Mucosa of stomach (tissue), 1 donor: ENCODE measurements at regions not wholly inside any gene's neighbourhood (a gene's known extent, or its start where the extent isn't known, plus 50 kb on each side); places are given as distances from the start of the nearest gene placed in this dataset.
"Not testable (repeated sequence)": the region's sequence is repeated elsewhere in the genome, so short reads cannot be mapped to it uniquely, and the experiment has no call there.

Experiments used
- H3K27me3 ChIP-seq: one replicate; pipeline ENCODE4 v1.7.0; 2013; ENCODE audit warnings: mild to moderate bottlenecking, low read length; ENCODE audit not compliant: control insufficient read depth, insufficient read depth
- H3K36me3 ChIP-seq: one replicate; pipeline ENCODE4 v1.7.0; 2013; ENCODE audit warnings: low read length; ENCODE audit not compliant: control insufficient read depth, insufficient read depth
- H3K4me1 ChIP-seq: one replicate; pipeline ENCODE4 v1.7.0; 2013; ENCODE audit warnings: mild to moderate bottlenecking, low read length; ENCODE audit not compliant: control insufficient read depth, insufficient read depth
- H3K4me3 ChIP-seq: one replicate; pipeline ENCODE4 v1.7.0; 2013; ENCODE audit warnings: low read length
- H3K9ac ChIP-seq: one replicate; pipeline ENCODE4 v1.7.0; 2013; ENCODE audit warnings: mild to moderate bottlenecking, low read length, moderate library complexity
- H3K9me3 ChIP-seq: one replicate; pipeline ENCODE4 v1.7.0; 2013; ENCODE audit warnings: mild to moderate bottlenecking, low read length, moderate library complexity; ENCODE audit not compliant: control insufficient read depth
- donor health status: Pancreatic carcinoma.

DNA sequence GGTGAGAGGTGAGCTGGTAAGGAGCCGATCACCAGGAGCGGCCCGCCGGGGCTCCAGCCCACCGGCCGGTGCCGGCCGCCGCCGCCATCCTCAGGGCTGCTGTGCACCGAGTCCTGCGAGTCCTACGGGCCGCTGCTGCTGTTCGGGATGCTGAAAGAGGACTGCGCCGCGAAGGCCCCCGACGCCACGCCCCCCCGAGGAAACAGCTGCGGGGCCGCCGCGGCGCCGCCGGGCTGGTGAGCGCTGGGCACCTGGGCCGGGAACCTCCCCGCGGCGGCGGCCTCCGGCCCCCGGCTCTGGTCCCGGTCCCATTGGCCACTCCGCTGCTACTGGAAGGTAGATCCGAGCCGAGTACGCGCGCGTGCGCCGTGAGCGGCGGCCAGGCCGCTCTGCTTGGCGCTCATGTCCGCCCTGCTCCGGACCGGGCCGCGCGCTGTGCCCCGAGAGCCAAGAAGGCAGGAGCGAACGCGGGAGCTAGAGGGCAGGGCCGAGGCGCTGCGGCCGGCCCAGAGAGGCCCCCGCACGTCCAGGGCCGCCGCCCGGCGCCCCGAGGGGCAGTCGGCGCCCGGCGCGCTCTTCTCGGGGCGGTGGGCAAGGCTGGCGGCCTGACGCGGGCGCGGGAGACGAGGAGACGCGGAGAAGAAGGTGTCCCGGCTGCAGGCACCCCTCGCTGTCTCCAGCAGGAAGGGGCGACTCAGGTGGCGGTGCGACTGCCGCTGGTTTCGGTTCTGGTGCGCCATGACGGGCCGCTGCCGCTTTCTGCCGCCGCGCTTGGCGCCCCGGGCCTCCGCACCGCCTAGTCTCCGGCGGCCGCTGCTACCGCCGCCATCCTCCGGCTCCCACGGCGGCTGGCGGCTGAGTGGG, 121.3 kb upstream of the WIPF3 start:
- Histone ChIP-seq H3K9ac (peak overlapping the region; percentile 83), H3K4me3 (peak overlapping the region; percentile 36)

DNA sequence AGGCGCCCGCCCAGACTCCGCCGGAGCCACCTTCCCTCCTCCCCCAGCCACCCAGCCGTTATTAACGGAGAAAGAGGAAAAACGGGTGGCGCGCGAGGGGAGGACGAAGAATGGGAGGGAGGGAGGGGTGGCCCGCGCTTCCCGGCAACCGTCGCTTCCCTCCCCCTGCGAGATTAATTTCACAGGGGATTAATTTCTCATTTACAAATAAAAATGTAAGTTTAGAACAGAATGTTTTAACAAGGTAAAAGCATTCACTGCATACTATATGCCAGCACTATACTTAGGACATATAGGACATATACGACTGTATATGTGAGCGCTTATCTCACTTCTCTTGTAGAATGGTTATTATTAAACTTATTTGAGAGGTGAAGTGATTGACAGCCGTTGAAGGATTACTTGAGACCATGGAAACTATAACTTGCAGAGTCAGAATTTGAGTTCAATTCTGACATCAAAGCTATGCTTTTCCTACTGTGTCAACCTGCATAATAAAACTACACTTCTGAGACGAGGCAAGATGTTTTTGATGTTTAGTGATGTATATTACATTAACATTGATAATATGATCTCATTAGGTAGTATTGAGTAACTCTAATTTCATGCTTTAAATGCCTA, 120.5 kb upstream of the WIPF3 start:
- H3K27me3 ChIP-seq, H3K9me3 ChIP-seq, H3K36me3 ChIP-seq, H3K4me1 ChIP-seq, H3K4me3 ChIP-seq: not testable (repeated sequence)
- peak overlapping the region; percentile 83 for H3K9ac ChIP-seq

More for the DNA sequence above, 121.3 kb upstream of the WIPF3 start:
- no peaks in the 10 kb centered on the region for H3K4me1 ChIP-seq
- H3K9me3 ChIP-seq, result no peaks in the 10 kb centered on the region
- no peaks in the 10 kb centered on the region for H3K27me3 ChIP-seq
- H3K36me3 ChIP-seq, result no peaks in the 10 kb centered on the region

DNA sequence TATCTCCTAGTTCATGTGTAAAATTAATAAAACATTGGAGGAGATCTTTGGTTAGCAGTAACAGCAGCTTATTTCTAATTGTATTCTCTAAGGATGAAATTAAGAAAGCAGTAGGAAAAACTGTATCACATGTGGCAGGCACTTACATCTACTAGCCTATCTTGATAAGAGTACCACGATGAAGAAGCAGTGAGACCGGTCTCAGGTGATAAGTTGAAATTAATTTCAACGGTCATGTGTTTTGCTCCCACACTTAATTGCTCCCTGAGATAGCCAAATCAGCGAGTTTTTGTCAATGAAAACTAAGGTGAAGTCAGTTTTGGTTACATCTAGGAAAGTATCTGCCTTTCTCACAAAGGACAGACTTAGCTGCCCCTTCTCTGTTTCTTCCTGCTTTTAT, 115.8 kb upstream of the WIPF3 start:
- H3K4me1 ChIP-seq, H3K27me3 ChIP-seq, H3K9me3 ChIP-seq, H3K9ac ChIP-seq, H3K36me3 ChIP-seq, H3K4me3 ChIP-seq: not testable (repeated sequence)

DNA sequence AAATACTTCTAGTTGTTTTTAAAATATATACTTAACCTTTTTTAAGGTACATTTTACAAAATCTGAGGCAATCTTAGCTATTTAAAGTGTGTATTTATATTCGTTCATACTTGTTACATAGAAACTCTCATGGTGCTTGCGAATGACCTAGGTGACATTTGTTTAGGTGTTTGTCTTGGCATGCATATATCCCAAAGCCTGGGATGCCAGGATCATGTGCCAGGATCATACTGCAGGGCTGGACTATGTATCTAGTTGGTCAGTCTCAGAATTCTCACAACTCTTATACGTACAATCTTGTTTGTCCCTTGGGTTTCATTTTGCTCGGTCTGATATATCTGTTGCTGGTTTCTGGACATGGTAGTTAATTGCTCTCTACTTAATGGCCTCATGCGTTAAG, 109.9 kb upstream of the WIPF3 start:
- not testable (repeated sequence) for H3K27me3 ChIP-seq, H3K4me3 ChIP-seq, H3K9ac ChIP-seq, H3K4me1 ChIP-seq, H3K9me3 ChIP-seq, H3K36me3 ChIP-seq

DNA sequence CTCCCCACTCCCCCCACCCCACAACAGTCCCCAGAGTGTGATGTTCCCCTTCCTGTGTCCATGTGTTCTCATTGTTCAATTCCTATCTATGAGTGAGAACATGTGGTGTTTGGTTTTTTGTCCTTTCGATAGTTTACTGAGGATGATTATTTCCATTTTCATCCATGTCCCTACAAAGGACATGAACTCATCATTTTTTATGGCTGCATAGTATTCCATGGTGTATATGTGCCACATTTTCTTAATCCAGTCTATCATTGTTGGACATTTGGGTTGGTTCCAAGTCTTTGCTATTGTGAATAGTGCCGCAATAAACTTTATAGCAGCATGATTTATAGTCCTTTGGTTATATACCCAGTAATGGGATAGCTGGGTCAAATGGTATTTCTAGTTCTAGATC, 106.6 kb upstream of the WIPF3 start:
- not testable (repeated sequence) for H3K4me3 ChIP-seq, H3K9ac ChIP-seq, H3K27me3 ChIP-seq, H3K4me1 ChIP-seq, H3K36me3 ChIP-seq, H3K9me3 ChIP-seq

DNA sequence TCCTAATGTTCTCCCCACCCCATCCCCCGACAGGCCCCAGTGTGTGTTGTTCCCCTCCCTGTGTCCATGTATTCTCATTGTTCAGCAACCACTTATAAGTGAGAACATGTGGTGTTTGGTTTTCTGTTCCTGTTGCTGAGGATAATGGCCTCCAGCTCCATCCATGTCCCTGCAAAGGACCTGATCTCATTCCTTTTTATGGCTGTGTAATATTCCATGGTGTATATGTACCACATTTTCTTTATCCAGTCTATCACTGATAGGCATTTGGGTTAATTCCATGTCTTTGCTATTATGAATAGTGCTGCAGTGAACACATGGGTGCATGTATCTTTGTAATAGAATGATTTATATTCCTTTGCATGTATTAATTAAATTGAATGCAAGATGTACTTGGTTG, 104.8 kb upstream of the WIPF3 start:
- H3K4me3 ChIP-seq, H3K9ac ChIP-seq, H3K9me3 ChIP-seq, H3K36me3 ChIP-seq, H3K4me1 ChIP-seq, H3K27me3 ChIP-seq: not testable (repeated sequence)

DNA sequence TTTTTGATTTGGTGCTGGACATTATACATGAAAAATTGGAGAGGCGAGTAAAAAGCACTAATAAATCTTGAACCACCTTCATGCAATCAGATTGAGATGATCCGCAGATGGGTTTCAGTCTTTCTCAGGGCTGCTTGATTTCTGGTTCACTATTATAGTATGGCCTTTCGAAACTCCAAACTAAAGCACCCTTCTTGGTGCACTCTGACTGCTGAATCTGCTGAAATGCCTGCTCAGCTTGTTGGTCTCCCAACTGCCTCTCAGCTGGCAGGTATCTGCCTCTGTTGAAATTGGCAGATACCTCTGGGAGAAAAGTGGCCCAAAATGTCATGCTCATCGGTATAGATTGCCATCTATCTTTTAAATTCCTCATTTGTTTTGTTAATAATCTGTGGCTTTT, 102.5 kb upstream of the WIPF3 start:
- H3K27me3 ChIP-seq, H3K36me3 ChIP-seq, H3K4me3 ChIP-seq, H3K4me1 ChIP-seq, H3K9ac ChIP-seq, H3K9me3 ChIP-seq: not testable (repeated sequence)

DNA sequence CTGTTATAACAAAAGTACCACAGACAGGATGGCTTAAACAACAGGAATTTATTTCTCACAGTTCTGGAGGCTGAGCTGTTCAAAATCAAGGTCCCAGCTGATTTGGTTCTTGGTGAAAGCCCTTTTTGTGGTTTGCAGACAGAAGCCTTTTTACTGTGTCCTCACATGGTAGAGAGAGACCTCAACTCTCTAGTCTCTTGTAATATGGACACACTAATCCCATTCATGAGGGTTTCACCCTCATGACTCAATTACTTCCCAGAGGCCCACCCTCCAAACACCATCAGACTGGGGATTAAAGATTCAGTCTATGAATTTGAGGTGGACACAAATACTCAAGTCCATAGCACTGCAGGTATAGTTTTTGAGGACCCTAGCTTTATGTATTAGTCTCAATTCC, 97.3 kb upstream of the WIPF3 start:
- not testable (repeated sequence) for H3K9me3 ChIP-seq, H3K4me3 ChIP-seq

DNA sequence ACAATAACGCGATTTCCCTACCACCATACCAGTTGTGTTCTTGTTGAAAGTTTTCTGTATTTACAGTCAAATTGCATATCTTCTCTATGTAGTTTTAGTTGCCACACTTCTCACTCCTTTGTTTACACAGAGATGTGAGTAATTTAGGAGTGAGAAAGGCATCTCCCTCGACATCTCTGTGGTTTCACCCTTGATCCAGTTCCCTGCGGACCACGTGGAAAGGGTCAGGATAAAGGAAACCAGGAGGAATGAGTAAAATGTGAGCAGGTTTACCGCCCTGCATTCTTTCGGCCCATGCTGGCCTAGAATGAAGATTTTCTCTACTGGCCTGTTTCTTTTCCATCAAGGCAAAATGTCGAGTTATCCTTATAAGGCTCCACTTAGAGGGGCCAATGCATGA, 83.2 kb upstream of the WIPF3 start:
- not testable (repeated sequence) for H3K4me1 ChIP-seq, H3K36me3 ChIP-seq, H3K9ac ChIP-seq, H3K9me3 ChIP-seq, H3K27me3 ChIP-seq, H3K4me3 ChIP-seq

More for the DNA sequence above, 97.3 kb upstream of the WIPF3 start:
- not testable (repeated sequence) for H3K27me3 ChIP-seq, H3K9ac ChIP-seq, H3K4me1 ChIP-seq, H3K36me3 ChIP-seq

DNA sequence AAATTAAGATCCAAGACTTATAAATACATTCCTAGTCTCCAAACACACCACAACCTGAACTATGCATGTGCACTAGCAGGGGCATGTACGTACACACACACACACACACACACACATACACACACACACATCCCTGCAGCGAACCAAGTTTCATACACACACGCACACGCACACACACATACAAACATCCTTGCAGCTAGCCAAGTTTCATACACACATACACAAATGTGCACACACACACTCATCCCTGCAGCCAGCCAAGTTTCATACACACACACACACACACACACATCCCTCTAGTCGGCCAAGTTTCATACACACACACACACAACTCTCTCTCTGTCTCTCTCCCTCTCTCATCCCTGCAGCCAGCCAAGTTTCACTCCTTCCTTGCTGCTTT, 82.7 kb upstream of the WIPF3 start:
- no peaks in the 10 kb centered on the region for H3K27me3 ChIP-seq
- H3K4me1 ChIP-seq, result peaks cover 5% of the 10 kb centered on the region
- H3K36me3 ChIP-seq, result no peaks in the 10 kb centered on the region
- no peak overlapping the region for H3K4me3 ChIP-seq
- no peak overlapping the region for H3K9ac ChIP-seq
- H3K9me3 ChIP-seq, result no peaks in the 10 kb centered on the region

DNA sequence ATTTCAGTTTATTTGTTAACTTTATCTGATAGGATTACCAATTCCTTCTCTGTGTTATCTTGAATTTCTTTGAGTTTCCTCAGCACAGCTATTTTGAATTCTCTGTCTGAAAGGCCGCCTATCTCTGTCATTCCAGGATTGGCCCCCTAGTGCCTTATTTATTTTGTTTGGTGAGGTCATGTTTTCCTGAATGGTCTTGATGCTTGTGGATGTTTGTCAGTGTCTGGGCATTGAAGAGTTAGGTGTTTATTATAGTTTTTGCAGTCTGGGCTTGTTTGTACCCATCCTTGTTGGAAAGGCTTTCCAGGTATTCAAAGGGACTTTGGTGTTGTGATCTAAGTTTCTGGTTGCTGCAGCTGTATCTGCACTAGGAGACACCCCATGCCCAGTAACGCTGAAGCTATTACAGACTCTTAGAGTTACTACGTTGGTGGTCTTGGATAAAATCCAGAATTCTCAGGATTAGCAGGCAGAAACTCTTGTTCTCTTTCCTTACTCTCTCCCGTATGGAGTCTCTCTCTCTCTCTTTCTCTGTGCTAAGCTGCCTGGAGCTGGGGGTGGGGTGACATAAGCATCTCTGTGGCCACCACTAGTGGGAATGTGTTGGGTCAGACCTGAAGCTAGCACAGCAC, 76.7 kb upstream of the WIPF3 start:
- not testable (repeated sequence) for H3K9me3 ChIP-seq, H3K4me3 ChIP-seq, H3K9ac ChIP-seq, H3K27me3 ChIP-seq, H3K36me3 ChIP-seq, H3K4me1 ChIP-seq

DNA sequence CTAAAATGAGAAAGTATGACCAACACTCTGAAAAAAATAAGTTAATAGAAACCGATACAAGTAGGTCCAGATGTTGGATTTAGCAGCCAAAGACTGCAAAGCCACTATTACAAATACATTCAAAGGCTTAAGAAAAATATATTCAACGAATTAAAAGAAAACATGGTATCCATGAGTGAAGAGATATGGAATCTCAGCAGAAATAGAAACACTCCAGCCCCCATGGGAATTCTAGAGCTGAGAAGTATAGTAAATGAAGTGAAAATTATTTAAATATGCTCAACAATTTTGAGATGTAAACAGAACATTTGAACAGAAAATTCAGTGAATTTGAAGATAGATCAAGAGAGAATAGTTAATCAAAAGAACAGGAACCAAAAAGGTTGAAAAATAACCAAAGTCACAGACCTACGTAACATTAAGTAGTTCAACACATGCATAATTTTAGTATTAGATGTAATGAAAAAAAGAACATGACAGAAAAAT, 72.0 kb upstream of the WIPF3 start:
- no peak overlapping the region for H3K4me3 ChIP-seq
- H3K9me3 ChIP-seq, result no peaks in the 10 kb centered on the region
- no peaks in the 10 kb centered on the region for H3K27me3 ChIP-seq
- H3K36me3 ChIP-seq, result no peaks in the 10 kb centered on the region
- H3K9ac ChIP-seq, result no peak overlapping the region
- peaks cover 5% of the 10 kb centered on the region for H3K4me1 ChIP-seq
